Activated T-helper 1 cell treated with anti-CD3 and anti-CD28 coated beads, Interleukin-12 subunit alpha, Interleukin-12 subunit beta, Interleukin-2, Interleukin-4 antibody, amounts not matched to agents 30 ng/mL and 10 ng/mL and 1 ng/mL, durations not matched to agents 14 hours and 24 hours and 36 hours (primary cell): ENCODE measurements at regions not wholly inside any gene's neighbourhood (a gene's known extent, or its start where the extent isn't known, plus 50 kb on each side); places are given as distances from the start of the nearest gene placed in this dataset.

Experiments used
- DNase-seq: peaks from one replicate; pipeline ENCODE4 v3.0.0; 2021; ENCODE audit warnings: low spot score
- H3K27ac Mint-ChIP-seq: one replicate; pipeline ENCODE4 v1.8.0; 2021; ENCODE audit warnings: mild to moderate bottlenecking, mixed read lengths
- H3K27me3 Mint-ChIP-seq: one replicate; pipeline ENCODE4 v1.8.0; 2022; ENCODE audit warnings: mild to moderate bottlenecking, moderate library complexity, mixed read lengths; ENCODE audit not compliant: insufficient read depth
- H3K36me3 Mint-ChIP-seq: one replicate; pipeline ENCODE4 v1.8.0; 2021; ENCODE audit warnings: low read depth, mixed read lengths
- H3K4me1 Mint-ChIP-seq: one replicate; pipeline ENCODE4 v1.8.0; 2021; ENCODE audit warnings: low read depth, mixed read lengths
- H3K4me3 Mint-ChIP-seq: one replicate; pipeline ENCODE4 v1.8.0; 2021; ENCODE audit warnings: mild to moderate bottlenecking, moderate library complexity, mixed read lengths
- H3K9me3 Mint-ChIP-seq: one replicate; pipeline ENCODE4 v1.8.0; 2021; ENCODE audit warnings: mixed read lengths
- intact Hi-C: fragments of 100-400 bp; cut with micrococcal nuclease; formaldehyde crosslinking; loops from one replicate; pipeline ENCODE4 v1.15.1; 2024

GRCh38 chr2:44843641-44844310 is 97.7 kb upstream of the SIX3 start:
- intact Hi-C loops: no loop called here
- Mint-ChIP-seq H3K27me3 (peaks cover 5% of the 10 kb centered on the region), H3K4me1 (no peaks in the 10 kb centered on the region), H3K27ac (no peak overlapping the region), H3K4me3 (no peak overlapping the region), H3K36me3 (no peaks in the 10 kb centered on the region), H3K9me3 (no peaks in the 10 kb centered on the region)
- no peak for DNase-seq

GRCh38 chr2:44844651-44845270 is 96.7 kb upstream of the SIX3 start:
- no peaks in the 10 kb centered on the region for H3K4me1 Mint-ChIP-seq
- no peak overlapping the region for H3K27ac Mint-ChIP-seq
- peaks cover 12% of the 10 kb centered on the region for H3K27me3 Mint-ChIP-seq
- DNase-seq: no peak
- intact Hi-C loops: no loop called here
- no peak overlapping the region for H3K4me3 Mint-ChIP-seq
- no peaks in the 10 kb centered on the region for H3K36me3 Mint-ChIP-seq
- H3K9me3 Mint-ChIP-seq: no peaks in the 10 kb centered on the region

GRCh38 chr2:44848026-44848425 is 93.5 kb upstream of the SIX3 start:
- DNase-seq: no peak
- intact Hi-C loops: no loop called here

GRCh38 chr2:44850016-44850415 is 91.5 kb upstream of the SIX3 start:
- peaks cover 12% of the 10 kb centered on the region for H3K27me3 Mint-ChIP-seq
- no peaks in the 10 kb centered on the region for H3K4me1 Mint-ChIP-seq
- no peak overlapping the region for H3K27ac Mint-ChIP-seq
- H3K36me3 Mint-ChIP-seq: no peaks in the 10 kb centered on the region
- H3K9me3 Mint-ChIP-seq: no peaks in the 10 kb centered on the region
- H3K4me3 Mint-ChIP-seq: no peak overlapping the region
- DNase-seq: no peak
- intact Hi-C loops: no loop called here

More at GRCh38 chr2:44848026-44848425, 93.5 kb upstream of the SIX3 start:
- no peak overlapping the region for H3K4me3 Mint-ChIP-seq
- no peak overlapping the region for H3K27ac Mint-ChIP-seq
- no peaks in the 10 kb centered on the region for H3K4me1 Mint-ChIP-seq
- no peaks in the 10 kb centered on the region for H3K36me3 Mint-ChIP-seq
- peaks cover 11% of the 10 kb centered on the region for H3K27me3 Mint-ChIP-seq
- H3K9me3 Mint-ChIP-seq: no peaks in the 10 kb centered on the region

- no peak for DNase-seq
- Mint-ChIP-seq H3K4me3 (no peak overlapping the region), H3K9me3 (no peaks in the 10 kb centered on the region), H3K4me1 (no peaks in the 10 kb centered on the region), H3K27ac (no peak overlapping the region), H3K36me3 (no peaks in the 10 kb centered on the region), H3K27me3 (peaks cover 12% of the 10 kb centered on the region)
- intact Hi-C loops: no loop called here
Observed at GRCh38 chr2:44851518-44851917, 90.0 kb upstream of the SIX3 start.

GRCh38 chr2:44852594-44852993 is 88.9 kb upstream of the SIX3 start:
- Mint-ChIP-seq H3K27ac (no peak overlapping the region), H3K4me1 (no peaks in the 10 kb centered on the region), H3K27me3 (peaks cover 12% of the 10 kb centered on the region), H3K36me3 (no peaks in the 10 kb centered on the region), H3K4me3 (no peak overlapping the region), H3K9me3 (no peaks in the 10 kb centered on the region)
- intact Hi-C loops: no loop called here
- no peak for DNase-seq

- peaks cover 19% of the 10 kb centered on the region for H3K27me3 Mint-ChIP-seq
- no peak overlapping the region for H3K4me3 Mint-ChIP-seq
- DNase-seq: no peak
- H3K27ac Mint-ChIP-seq: no peak overlapping the region
- no peaks in the 10 kb centered on the region for H3K4me1 Mint-ChIP-seq
- intact Hi-C loops: no loop called here
- H3K9me3 Mint-ChIP-seq: no peaks in the 10 kb centered on the region
- no peaks in the 10 kb centered on the region for H3K36me3 Mint-ChIP-seq
Observed at GRCh38 chr2:44859337-44859736, 82.2 kb upstream of the SIX3 start.

GRCh38 chr2:44866152-44866551 is 75.3 kb upstream of the SIX3 start:
- peaks cover 16% of the 10 kb centered on the region for H3K27me3 Mint-ChIP-seq

GRCh38 chr2:44869761-44870160 is 71.7 kb upstream of the SIX3 start:
- no peaks in the 10 kb centered on the region for H3K4me1 Mint-ChIP-seq
- intact Hi-C loops: no loop called here
- H3K27me3 Mint-ChIP-seq: peaks cover 8% of the 10 kb centered on the region
- H3K9me3 Mint-ChIP-seq: no peaks in the 10 kb centered on the region
- H3K36me3 Mint-ChIP-seq: no peaks in the 10 kb centered on the region
- H3K27ac Mint-ChIP-seq: no peak overlapping the region
- no peak overlapping the region for H3K4me3 Mint-ChIP-seq
- no peak for DNase-seq

More at GRCh38 chr2:44866152-44866551, 75.3 kb upstream of the SIX3 start:
- Mint-ChIP-seq H3K36me3 (no peaks in the 10 kb centered on the region), H3K4me3 (no peak overlapping the region), H3K27ac (no peak overlapping the region), H3K4me1 (no peaks in the 10 kb centered on the region), H3K9me3 (no peaks in the 10 kb centered on the region)
- intact Hi-C loops: no loop called here
- DNase-seq: no peak

GRCh38 chr2:44877417-44877816 is 64.1 kb upstream of the SIX3 start:
- intact Hi-C loops: no loop called here
- no peak for DNase-seq
- H3K9me3 Mint-ChIP-seq: peaks cover 14% of the 10 kb centered on the region
- H3K27ac Mint-ChIP-seq: no peak overlapping the region
- H3K36me3 Mint-ChIP-seq: no peaks in the 10 kb centered on the region
- peaks cover 5% of the 10 kb centered on the region for H3K27me3 Mint-ChIP-seq
- no peaks in the 10 kb centered on the region for H3K4me1 Mint-ChIP-seq
- H3K4me3 Mint-ChIP-seq: no peak overlapping the region

- H3K4me1 Mint-ChIP-seq: no peaks in the 10 kb centered on the region
- DNase-seq: no peak
- H3K27ac Mint-ChIP-seq: no peak overlapping the region
- H3K36me3 Mint-ChIP-seq: no peaks in the 10 kb centered on the region
- no peak overlapping the region for H3K4me3 Mint-ChIP-seq
- intact Hi-C loops: no loop called here
- H3K27me3 Mint-ChIP-seq: peaks cover 5% of the 10 kb centered on the region
- H3K9me3 Mint-ChIP-seq: peaks cover 14% of the 10 kb centered on the region
Observed at GRCh38 chr2:44879269-44880124, 62.0 kb upstream of the SIX3 start.

GRCh38 chr2:44880125-44880483 is 61.4 kb upstream of the SIX3 start:
- Mint-ChIP-seq H3K4me3 (no peak overlapping the region), H3K9me3 (peaks cover 12% of the 10 kb centered on the region), H3K27ac (no peak overlapping the region), H3K27me3 (peaks cover 5% of the 10 kb centered on the region), H3K36me3 (no peaks in the 10 kb centered on the region), H3K4me1 (no peaks in the 10 kb centered on the region)
- DNase-seq: no peak
- intact Hi-C loops: no loop called here

- no peak for DNase-seq
- no peaks in the 10 kb centered on the region for H3K4me1 Mint-ChIP-seq
- no peak overlapping the region for H3K27ac Mint-ChIP-seq
- no peak overlapping the region for H3K4me3 Mint-ChIP-seq
- intact Hi-C loops: no loop called here
- no peaks in the 10 kb centered on the region for H3K27me3 Mint-ChIP-seq
- no peaks in the 10 kb centered on the region for H3K9me3 Mint-ChIP-seq
- no peaks in the 10 kb centered on the region for H3K36me3 Mint-ChIP-seq
Observed at GRCh38 chr2:44881856-44882255, 59.6 kb upstream of the SIX3 start.
